AG04449 (cell line): ENCODE measurements at regions not wholly inside any gene's neighbourhood (a gene's known extent, or its start where the extent isn't known, plus 50 kb on each side); places are given as distances from the start of the nearest gene placed in this dataset.

Experiments used
- CTCF ChIA-PET: fragments of 350-600 bp; formaldehyde crosslinking; extraction: SDS; loops from one replicate; lab custom pipeline; 2021; ENCODE audit warnings: antibody characterized with exemption; lab: Yijun Ruan, JAX
- POLR2A ChIA-PET: fragments of 400-600, 350-600 bp; formaldehyde crosslinking; extraction: SDS; loops from one replicate; lab custom pipeline; 2020; ENCODE audit warnings: antibody characterized with exemption, inconsistent platforms; lab: Yijun Ruan, JAX
- DNase-seq: peaks from one replicate; pipeline ENCODE4 v3.0.0-alpha.2; 2010; ENCODE audit warnings: low read depth, low spot score
- H3K4me3 ChIP-seq: 2 replicates; pipeline ENCODE4 v1.5.1; 2011; ENCODE audit warnings: low read depth, mild to moderate bottlenecking, control low read depth, low read length
- TF ChIP-seq, protein P1 (sequence below): IDR thresholded peaks from one replicate; pipeline ENCODE4 v1.5.1; 2011; ENCODE audit warnings: mild to moderate bottlenecking, moderate library complexity, low read length, control low read depth, inconsistent platforms; ENCODE audit not compliant: insufficient read depth; ENCODE audit errors: missing control alignments

DNA sequence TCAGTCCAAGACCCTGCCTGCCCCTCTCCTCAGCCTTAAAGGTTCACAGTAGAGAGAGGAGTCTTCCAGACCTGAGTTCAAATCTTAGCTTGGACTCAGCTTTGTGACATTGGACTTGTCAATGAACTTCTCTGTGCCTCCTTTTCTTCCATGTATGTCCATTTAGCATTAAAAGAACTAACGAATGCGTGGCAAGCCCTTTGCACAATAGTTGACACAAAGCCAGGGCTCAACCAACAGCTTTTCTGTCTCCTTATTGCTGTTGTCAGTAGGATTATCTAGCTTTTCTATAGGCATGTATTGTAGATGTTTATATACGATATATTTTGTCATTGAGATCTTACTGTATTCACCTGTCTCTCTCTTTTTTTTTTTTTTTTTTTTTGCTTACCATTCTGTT, 450.8 kb downstream of the PTPRU start:
- TF ChIP-seq, protein P1, sequence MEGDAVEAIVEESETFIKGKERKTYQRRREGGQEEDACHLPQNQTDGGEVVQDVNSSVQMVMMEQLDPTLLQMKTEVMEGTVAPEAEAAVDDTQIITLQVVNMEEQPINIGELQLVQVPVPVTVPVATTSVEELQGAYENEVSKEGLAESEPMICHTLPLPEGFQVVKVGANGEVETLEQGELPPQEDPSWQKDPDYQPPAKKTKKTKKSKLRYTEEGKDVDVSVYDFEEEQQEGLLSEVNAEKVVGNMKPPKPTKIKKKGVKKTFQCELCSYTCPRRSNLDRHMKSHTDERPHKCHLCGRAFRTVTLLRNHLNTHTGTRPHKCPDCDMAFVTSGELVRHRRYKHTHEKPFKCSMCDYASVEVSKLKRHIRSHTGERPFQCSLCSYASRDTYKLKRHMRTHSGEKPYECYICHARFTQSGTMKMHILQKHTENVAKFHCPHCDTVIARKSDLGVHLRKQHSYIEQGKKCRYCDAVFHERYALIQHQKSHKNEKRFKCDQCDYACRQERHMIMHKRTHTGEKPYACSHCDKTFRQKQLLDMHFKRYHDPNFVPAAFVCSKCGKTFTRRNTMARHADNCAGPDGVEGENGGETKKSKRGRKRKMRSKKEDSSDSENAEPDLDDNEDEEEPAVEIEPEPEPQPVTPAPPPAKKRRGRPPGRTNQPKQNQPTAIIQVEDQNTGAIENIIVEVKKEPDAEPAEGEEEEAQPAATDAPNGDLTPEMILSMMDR: no peak
- POLR2A ChIA-PET: interaction anchor here (0.6 to 0.8 kb wide), 3 partner anchors 110 to 952 kb away, joined by 3 read pairs; no protein-coding TSS in a partner anchor

DNA sequence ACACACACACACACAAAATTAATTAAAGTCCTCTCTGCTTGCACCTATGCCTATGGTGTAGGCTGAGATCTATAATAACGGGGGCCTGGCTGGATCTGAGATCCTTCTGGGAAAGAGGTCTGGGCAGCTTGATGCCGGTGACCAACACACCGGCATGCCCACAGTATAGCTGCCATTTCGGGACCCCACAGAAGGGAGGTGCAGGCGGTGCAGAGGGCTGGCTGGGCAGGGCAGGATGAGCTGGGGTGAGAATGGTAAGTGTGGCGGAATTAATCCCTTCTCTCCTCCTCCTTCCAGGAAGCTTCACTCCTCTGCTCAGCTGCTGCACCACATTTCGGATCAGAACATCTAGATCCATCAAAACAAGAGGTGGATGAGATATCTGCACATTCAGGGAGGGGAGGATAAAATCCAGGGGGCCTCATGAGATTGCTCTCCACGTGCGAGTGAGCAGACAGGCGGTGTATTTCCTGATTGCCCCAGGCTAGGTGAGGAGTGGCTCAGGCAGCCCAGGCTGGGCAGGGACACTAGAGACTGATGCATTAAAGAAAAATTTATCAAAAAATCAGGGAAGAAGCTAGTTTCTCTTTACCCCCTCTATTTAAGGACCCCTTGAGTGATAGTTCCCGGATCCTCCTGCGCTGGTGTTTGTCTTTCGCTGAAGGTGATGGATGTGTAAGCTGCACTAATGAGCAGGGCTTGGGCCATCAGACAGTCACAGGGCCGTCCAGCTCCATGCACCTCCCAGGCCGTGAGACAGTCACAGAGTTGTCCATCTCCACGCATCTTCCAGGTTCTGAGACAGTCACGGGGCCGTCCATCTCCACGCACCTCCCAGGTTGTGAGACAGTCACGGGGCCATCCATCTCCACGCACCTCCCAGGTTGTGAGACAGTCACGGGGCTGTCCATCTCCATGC, 449.9 kb downstream of the PTPRU start:
- POLR2A ChIA-PET: no interaction called here
- TF ChIP-seq, protein P1: no peak
- H3K4me3 ChIP-seq: no peak overlapping the region
- CTCF ChIA-PET: interaction anchor here (1.3 to 10.5 kb wide), 2 partner anchors 12 to 17 kb away, joined by 4 to 166 read pairs; no protein-coding TSS in a partner anchor
- no peak for DNase-seq

More for the DNA sequence above, 450.8 kb downstream of the PTPRU start:
- CTCF ChIA-PET: interaction anchor here (1.3 to 10.5 kb wide), 2 partner anchors 11 to 16 kb away, joined by 4 to 166 read pairs; no protein-coding TSS in a partner anchor
- H3K4me3 ChIP-seq: no peak overlapping the region
- DNase-seq: no peak

DNA sequence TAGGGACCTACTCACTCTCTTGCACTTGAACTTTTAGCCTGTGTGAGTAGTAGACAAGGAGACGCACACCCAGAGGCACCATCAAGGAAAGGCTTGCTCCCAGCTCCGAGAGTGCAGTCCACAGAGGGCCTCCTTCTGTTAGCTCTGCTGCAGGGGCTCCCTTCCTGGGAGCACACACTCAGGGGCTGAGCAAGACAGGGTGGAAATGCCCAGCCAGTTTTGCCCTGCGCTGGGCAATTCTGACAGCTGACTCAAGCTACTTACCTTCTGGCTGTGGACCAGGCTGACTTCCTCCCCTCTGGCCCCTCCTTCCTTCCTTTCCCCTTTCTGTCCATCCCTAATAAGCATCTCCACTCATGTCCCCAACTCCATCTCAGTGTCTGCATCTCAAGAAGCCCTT, 449.1 kb downstream of the PTPRU start:
- ChIA-PET POLR2A (no interaction called here), CTCF (interaction anchor here (0.8 kb wide), 1 partner anchor 17 kb away, joined by 3 read pairs; no protein-coding TSS in a partner anchor)
- DNase-seq: no peak
- H3K4me3 ChIP-seq: no peak overlapping the region
- TF ChIP-seq, protein P1: no peak

DNA sequence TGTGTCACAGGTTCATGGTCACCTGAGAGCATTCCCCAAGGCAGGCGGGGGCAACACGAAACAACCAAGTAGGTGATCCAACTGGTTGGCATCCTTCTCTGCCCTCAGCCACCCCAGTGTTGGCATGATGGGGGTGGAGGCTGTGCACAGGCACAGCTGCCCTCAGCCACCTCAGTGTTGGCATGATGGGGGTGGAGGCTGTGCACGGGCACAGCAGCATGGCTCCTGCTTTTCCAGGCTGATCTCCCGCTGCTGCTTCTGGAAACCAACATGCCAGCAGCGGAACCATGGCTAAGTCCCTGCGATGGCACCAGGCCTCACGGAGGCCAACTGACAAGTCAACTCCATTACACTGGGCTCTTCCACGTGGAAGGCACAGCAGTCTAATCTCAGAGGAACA, 447.8 kb downstream of the PTPRU start:
- ChIA-PET POLR2A (no interaction called here), CTCF (interaction anchor here (2.0 to 2.2 kb wide), 2 partner anchors 16 to 19 kb away, joined by 5 to 7 read pairs; no protein-coding TSS in a partner anchor)
- no peak for DNase-seq
- H3K4me3 ChIP-seq: no peak overlapping the region
- TF ChIP-seq, protein P1: no peak

DNA sequence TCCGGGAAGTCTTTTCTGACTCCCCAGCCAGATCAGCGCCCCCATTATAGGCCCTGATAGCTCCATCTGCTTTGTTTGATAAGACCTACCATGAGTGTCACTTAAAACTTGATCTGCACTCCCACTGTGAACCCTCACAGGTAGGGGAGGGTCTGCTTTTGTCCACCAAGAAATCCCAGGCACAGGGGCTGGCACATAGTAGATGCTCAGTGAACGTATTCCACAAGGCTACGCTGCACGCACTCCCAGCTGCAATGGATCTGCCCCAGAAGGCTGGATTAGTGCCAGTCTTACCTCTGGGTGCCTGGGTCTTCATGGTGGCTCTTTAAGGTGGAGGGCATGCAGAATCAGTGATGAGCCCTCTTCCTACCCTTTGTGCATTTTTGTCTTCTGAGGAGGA, 447.1 kb downstream of the PTPRU start:
- no peak overlapping the region for H3K4me3 ChIP-seq
- POLR2A ChIA-PET: no interaction called here
- TF ChIP-seq, protein P1: no peak
- CTCF ChIA-PET: interaction anchor here (1.2 to 2.2 kb wide), 3 partner anchors 14 to 20 kb away, joined by 3 to 7 read pairs (median 5); no protein-coding TSS in a partner anchor
- no peak for DNase-seq

DNA sequence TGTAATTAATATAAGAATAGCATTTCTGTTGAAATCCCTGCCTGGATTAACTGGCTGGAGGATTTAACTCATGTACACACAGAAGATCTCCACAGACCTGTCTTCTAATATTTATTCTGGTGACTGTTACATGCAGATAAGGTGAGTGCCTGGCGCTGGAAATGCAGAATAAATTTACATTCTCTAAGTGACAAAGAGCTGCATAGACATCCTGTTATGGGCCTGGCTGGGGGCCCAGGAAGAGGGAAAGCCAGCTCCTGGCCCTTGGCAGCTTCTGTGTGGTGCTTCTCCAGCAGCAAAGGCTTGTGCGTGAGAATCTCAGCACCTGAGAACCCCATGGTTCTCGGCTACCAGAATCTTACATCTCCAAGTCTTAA, 446.6 kb downstream of the PTPRU start:
- CTCF ChIA-PET: interaction anchor here (1.2 to 2.2 kb wide), 3 partner anchors 15 to 20 kb away, joined by 3 to 7 read pairs (median 5); no protein-coding TSS in a partner anchor
- H3K4me3 ChIP-seq: no peak overlapping the region
- TF ChIP-seq, protein P1: no peak
- POLR2A ChIA-PET: no interaction called here
- DNase-seq: no peak
